Calu3 (cell line): ENCODE measurements at regions not wholly inside any gene's neighbourhood (a gene's known extent, or its start where the extent isn't known, plus 50 kb on each side); places are given as distances from the start of the nearest gene placed in this dataset.

Experiments
- BruUV-seq: library from RNA; stranded (reverse); fragments of 400-500 nt; replicated peaks from 2 replicates; lab custom pipeline; 2021; lab: Mats Ljungman, UMichigan
- CTCF ChIA-PET: fragments of 300-600 bp; sonication (Branson Sonifier 250); formaldehyde crosslinking; loops from one replicate; lab custom pipeline; 2022; ENCODE audit warnings: antibody characterized with exemption; lab: Charles Lee
- DNase-seq: peaks from one replicate; pipeline ENCODE4 v3.0.0; 2022
- H3K27ac Mint-ChIP-seq: one replicate; pipeline ENCODE4 v1.8.0; 2022; ENCODE audit warnings: mixed read lengths; ENCODE audit not compliant: unreplicated experiment
- H3K27me3 Mint-ChIP-seq: one replicate; pipeline ENCODE4 v1.8.0; 2022; ENCODE audit warnings: mixed read lengths; ENCODE audit not compliant: unreplicated experiment
- H3K36me3 Mint-ChIP-seq: one replicate; pipeline ENCODE4 v1.8.0; 2022; ENCODE audit warnings: mild to moderate bottlenecking, moderate library complexity, mixed read lengths; ENCODE audit not compliant: insufficient read depth, unreplicated experiment
- H3K4me1 Mint-ChIP-seq: one replicate; pipeline ENCODE4 v1.8.0; 2022; ENCODE audit warnings: mild to moderate bottlenecking, low read depth, mixed read lengths; ENCODE audit not compliant: unreplicated experiment
- H3K4me3 Mint-ChIP-seq: one replicate; pipeline ENCODE4 v1.8.0; 2022; ENCODE audit warnings: mild to moderate bottlenecking, low read depth, moderate library complexity, mixed read lengths; ENCODE audit not compliant: unreplicated experiment
- H3K9me3 Mint-ChIP-seq: one replicate; pipeline ENCODE4 v1.8.0; 2022; ENCODE audit warnings: low read depth, mixed read lengths; ENCODE audit not compliant: unreplicated experiment
- CTCF ChIP-seq: fragments of 200-600 bp; IDR thresholded peaks from one replicate; pipeline ENCODE4 v1.8.0; 2022; ENCODE audit warnings: antibody characterized with exemption; ENCODE audit not compliant: unreplicated experiment
- intact Hi-C: fragments of 100-400 bp; cut with micrococcal nuclease; formaldehyde crosslinking; loops from one replicate; pipeline ENCODE4 v1.10.0; 2022; ENCODE audit not compliant: unreplicated experiment

DNA sequence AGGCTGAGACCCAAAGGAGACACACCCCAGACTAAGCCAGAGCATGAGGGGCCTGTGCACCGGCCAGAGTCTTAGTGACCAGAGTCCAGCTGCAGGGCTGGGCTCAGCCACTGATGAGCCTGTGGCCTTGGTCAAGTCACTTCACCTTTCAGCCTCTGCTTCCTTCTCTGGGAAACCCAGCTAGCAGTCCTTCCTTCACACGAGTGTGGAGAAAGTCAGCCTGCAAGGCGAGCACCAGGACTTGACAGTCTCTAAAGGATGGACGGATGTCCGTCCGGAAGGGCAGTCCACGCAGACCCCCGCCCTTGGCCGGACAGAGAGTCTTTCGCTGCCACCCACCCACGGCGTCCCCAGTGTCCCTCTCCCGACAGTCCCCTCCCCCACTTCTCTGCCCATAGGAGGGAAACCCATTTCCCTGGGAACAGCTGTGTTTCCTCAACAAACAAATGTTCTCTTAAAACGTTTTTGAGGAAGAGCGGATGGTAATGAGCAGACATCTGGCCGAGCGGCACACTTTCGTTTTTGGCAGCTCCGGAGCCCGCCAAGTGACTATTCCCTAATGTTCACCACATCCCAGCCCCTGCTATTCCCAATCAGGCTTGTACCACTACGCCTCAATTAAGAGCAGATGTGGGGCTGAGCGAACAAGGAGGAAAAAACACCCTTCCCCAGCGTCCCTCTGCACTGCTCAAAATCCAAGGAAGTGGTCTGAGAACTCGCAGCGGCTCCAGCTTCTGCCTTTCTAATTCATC lies 129.1 kb upstream of the SMAD3 start:
- H3K4me1 Mint-ChIP-seq: peaks cover 30% of the 10 kb centered on the region
- TF ChIP-seq CTCF: no peak
- BruUV-seq: no TSS peak
- DNase-seq: no peak
- no peak overlapping the region for H3K4me3 Mint-ChIP-seq
- CTCF ChIA-PET: no interaction called here
- H3K9me3 Mint-ChIP-seq: peaks cover 6% of the 10 kb centered on the region
- peaks cover 8% of the 10 kb centered on the region for H3K36me3 Mint-ChIP-seq
- no peaks in the 10 kb centered on the region for H3K27me3 Mint-ChIP-seq
- intact Hi-C loops: no loop called here
- no peak overlapping the region for H3K27ac Mint-ChIP-seq

GRCh38 chr15:66936861-66937582 lies 128.4 kb upstream of the SMAD3 start:
- intact Hi-C loops: no loop called here
- peaks cover 2% of the 10 kb centered on the region for H3K36me3 Mint-ChIP-seq
- H3K27ac Mint-ChIP-seq: no peak overlapping the region
- BruUV-seq: no TSS peak
- TF ChIP-seq CTCF: no peak
- no peaks in the 10 kb centered on the region for H3K27me3 Mint-ChIP-seq
- H3K4me1 Mint-ChIP-seq: peaks cover 23% of the 10 kb centered on the region
- no peak for DNase-seq
- H3K4me3 Mint-ChIP-seq: no peak overlapping the region
- CTCF ChIA-PET: no interaction called here
- H3K9me3 Mint-ChIP-seq: peaks cover 6% of the 10 kb centered on the region

DNA sequence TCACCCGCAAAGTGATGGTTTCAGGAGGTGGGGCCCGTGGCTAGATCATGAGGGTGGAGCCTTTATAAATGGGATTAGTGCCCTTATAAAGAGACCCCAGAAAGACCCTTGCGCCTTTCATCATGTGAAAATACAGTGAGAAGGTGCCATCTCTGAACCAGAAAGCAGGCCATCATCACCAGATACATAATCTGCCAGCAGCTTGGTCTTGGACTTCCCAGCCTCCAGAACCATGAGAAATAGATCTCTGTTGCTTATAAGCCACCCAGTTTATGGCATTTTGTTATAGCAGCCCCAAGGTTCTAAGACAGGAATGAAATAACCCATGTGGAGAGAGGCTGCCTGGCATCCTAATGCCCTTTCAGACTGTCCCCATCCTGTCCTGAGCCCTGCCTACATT lies 127.8 kb upstream of the SMAD3 start:
- intact Hi-C loops: no loop called here
- no peak for DNase-seq
- peaks cover 6% of the 10 kb centered on the region for H3K9me3 Mint-ChIP-seq
- no peak overlapping the region for H3K4me3 Mint-ChIP-seq
- no peak overlapping the region for H3K27ac Mint-ChIP-seq
- H3K27me3 Mint-ChIP-seq: no peaks in the 10 kb centered on the region
- no TSS peak for BruUV-seq
- CTCF ChIA-PET: no interaction called here
- no peaks in the 10 kb centered on the region for H3K36me3 Mint-ChIP-seq
- TF ChIP-seq CTCF: no peak
- peaks cover 17% of the 10 kb centered on the region for H3K4me1 Mint-ChIP-seq

DNA sequence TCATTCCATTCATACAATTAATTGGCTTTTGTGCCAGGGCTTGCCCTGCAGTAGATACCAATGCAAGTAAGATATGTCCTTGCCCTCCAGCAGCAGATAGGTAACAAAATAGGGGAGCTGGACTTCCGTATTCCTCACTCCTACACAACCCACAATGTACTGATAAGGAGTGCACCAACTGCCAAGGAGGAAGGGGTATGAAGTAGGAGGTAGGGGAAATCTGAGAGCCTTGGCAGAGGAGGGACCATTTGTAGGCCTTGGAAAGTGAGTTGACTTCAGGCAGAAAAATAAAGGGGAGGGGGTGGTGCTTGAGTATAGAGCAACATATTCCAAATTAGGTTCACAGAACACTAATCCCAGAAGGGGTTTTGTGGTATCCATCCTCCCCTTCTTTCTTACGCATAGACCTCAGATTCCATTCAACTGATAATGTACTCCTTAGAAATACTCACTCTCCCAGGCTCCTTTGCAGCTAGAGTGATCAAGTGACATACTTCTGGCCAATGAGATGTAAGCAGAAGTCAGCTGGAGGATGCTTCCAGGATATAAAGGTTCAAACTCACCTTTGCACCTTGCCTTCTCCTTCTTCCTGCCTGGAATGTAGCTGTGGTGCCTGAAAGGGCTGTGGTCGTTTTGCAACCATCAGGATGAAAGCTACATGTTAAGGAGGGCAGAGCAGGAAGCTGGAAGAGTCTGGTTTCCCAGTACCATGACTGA lies 127.1 kb upstream of the SMAD3 start:
- Mint-ChIP-seq H3K4me3 (no peak overlapping the region), H3K27me3 (no peaks in the 10 kb centered on the region), H3K9me3 (peaks cover 6% of the 10 kb centered on the region), H3K4me1 (peaks cover 10% of the 10 kb centered on the region), H3K27ac (no peak overlapping the region), H3K36me3 (no peaks in the 10 kb centered on the region)
- TF ChIP-seq CTCF: no peak
- CTCF ChIA-PET: no interaction called here
- no peak for DNase-seq
- intact Hi-C loops: no loop called here
- no TSS peak for BruUV-seq
